DMS153 treated with DMSO at 0.1 percent for 48 hours (cell line): ENCODE measurements at regions not wholly inside any gene's neighbourhood (a gene's known extent, or its start where the extent isn't known, plus 50 kb on each side); places are given as distances from the start of the nearest gene placed in this dataset.

Experiments
- DNase-seq: peaks from one replicate; lab custom pipeline; 2025; ENCODE audit not compliant: unreplicated experiment; lab: John Stamatoyannopoulos, UW

GRCh38 chr5:39846144-39846543 lies 421.4 kb upstream of the DAB2 start:
- no peak for DNase-seq

GRCh38 chr5:39843767-39844166 lies 419.0 kb upstream of the DAB2 start:
- no peak for DNase-seq

- DNase-seq = no peak
These were observed 410.6 kb upstream of the DAB2 start for GRCh38 chr5:39835371-39835770.

- no peak for DNase-seq
These were observed 404.7 kb upstream of the DAB2 start for GRCh38 chr5:39829441-39829840.

GRCh38 chr5:39826051-39826450 lies 401.3 kb upstream of the DAB2 start:
- DNase-seq = no peak

- no peak for DNase-seq
These were observed 400.5 kb upstream of the DAB2 start for GRCh38 chr5:39825301-39825700.

GRCh38 chr5:39822020-39822419 lies 397.2 kb upstream of the DAB2 start:
- DNase-seq = no peak

- DNase-seq = no peak
These were observed 392.1 kb upstream of the DAB2 start for GRCh38 chr5:39816866-39817265.

- DNase-seq = no peak
These were observed 391.5 kb upstream of the DAB2 start for GRCh38 chr5:39816156-39816845.

GRCh38 chr5:39815711-39816110 lies 390.9 kb upstream of the DAB2 start:
- DNase-seq = no peak

- DNase-seq = no peak
These were observed 386.6 kb upstream of the DAB2 start for GRCh38 chr5:39811381-39811780.

GRCh38 chr5:39808656-39809055 lies 383.9 kb upstream of the DAB2 start:
- no peak for DNase-seq

- DNase-seq = no peak
These were observed 376.5 kb upstream of the DAB2 start for GRCh38 chr5:39801306-39801705.

GRCh38 chr5:39800042-39800601 lies 375.3 kb upstream of the DAB2 start:
- DNase-seq = no peak

- DNase-seq = no peak
These were observed 374.5 kb upstream of the DAB2 start for GRCh38 chr5:39799242-39799641.

GRCh38 chr5:39794513-39795210 lies 369.9 kb upstream of the DAB2 start:
- DNase-seq = no peak

GRCh38 chr5:39785410-39785809 lies 360.6 kb upstream of the DAB2 start:
- no peak for DNase-seq

GRCh38 chr5:39783756-39784421 lies 359.1 kb upstream of the DAB2 start:
- no peak for DNase-seq

- DNase-seq = no peak
These were observed 355.6 kb upstream of the DAB2 start for GRCh38 chr5:39780347-39780746.

GRCh38 chr5:39779831-39780230 lies 355.1 kb upstream of the DAB2 start:
- no peak for DNase-seq

- DNase-seq = no peak
These were observed 351.1 kb upstream of the DAB2 start for GRCh38 chr5:39775797-39776365.
